Activated CD8-positive, alpha-beta memory T cell treated with anti-CD3 and anti-CD28 coated beads for 48 hours (primary cell): ENCODE measurements at regions not wholly inside any gene's neighbourhood (a gene's known extent, or its start where the extent isn't known, plus 50 kb on each side); places are given as distances from the start of the nearest gene placed in this dataset.

Experiments used
- DNase-seq, 3 experiments: peaks; one replicate each; pipeline ENCODE4 v3.0.0-alpha.2; 2020; ENCODE audit warnings: low read depth in 2 of 3, low spot score in 2 of 3

DNA sequence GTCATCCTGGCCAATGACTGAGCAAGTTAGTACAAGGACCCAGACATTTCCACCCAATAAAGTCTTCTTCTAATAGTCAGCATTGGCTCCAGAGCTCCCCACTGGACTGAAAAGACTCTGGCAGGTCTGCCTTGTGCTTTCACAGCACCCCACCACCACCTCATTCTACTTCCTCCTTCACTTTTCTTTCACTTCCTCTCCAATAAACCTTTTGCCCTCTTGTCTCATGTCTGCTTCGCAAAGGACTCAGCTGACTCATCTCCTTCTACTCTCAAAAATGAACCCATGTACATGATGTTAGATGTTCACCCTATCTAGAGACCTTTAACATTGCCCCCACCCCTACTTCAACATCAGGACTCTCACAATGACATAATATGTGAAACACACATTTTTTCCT is 181.0 kb upstream of the PPP2R3A start:
- no peak for DNase-seq

DNA sequence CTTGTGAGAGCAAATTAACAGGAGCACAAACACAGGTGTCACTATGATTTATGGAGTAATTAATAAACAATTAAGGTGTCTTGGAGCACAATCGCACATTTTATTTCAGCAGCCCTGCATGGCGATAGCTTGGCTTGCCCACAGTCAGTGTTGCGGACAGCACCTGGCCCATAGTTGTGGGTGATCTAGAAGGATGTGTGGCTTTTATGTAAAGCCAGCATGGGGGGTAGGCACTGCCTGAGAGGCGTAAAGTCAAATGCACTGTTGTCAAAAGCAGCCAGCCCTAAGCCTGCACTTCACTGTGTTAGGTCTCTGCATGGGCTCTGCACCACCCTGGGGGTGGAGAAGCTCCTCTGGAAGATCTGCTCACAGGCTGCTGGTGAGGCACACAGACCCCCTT is 177.4 kb upstream of the PPP2R3A start:
- no peak for DNase-seq

- DNase-seq: no peak
These were observed 176.6 kb upstream of the PPP2R3A start for GRCh38 chr3:135788978-135789377.

DNA sequence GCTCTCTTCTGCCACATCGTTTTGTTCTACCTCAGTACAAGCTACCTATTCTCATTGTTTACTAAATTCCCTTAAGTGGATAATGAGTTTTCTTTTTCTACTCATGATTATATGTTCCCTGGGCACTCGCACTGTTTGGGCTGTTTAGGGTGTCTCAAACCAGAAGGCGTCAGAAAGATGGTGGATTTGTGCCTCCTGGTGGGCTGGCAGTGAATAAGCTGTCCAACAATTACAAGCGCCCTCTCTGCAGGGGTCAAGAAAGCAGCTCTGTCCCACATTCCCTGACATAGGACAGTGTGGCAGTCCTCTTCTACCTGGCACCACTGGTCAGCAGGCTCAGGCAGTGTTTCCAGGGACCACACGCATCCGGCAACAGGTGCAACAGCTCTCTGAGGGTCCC is 173.4 kb upstream of the PPP2R3A start:
- no peak for DNase-seq

DNA sequence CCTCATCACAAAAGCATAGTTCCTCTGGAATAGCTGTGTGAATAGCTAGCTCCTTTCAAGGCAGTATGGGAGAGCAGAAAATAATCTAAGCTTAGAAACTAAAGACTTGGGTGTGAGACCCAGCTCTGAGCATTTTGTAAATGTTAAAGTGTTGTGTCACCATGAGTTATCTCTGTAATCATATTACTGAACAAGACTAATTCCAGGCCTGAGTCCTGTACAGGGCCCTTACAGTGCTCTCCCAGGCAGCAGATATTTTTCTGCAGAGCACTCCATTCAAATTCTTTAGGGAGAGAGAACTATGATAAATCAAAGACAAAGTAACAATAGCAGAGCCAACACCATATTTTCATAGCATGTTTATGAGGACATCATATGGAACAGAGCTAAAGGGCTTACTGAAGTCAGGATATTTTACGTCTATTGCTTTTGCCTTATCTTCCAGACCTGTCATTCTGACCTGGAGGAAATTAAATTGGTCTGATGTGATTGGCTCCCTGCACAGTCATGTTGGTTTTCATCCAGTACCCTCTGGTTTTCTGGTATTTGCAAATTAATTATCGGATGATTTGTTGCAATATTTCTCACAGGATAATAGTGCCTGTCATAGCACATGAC is 172.6 kb upstream of the PPP2R3A start:
- no peak for DNase-seq

- no peak for DNase-seq
These were observed 165.4 kb upstream of the PPP2R3A start for GRCh38 chr3:135800071-135800549.

GRCh38 chr3:135801018-135801417 is 164.5 kb upstream of the PPP2R3A start:
- no peak for DNase-seq

DNA sequence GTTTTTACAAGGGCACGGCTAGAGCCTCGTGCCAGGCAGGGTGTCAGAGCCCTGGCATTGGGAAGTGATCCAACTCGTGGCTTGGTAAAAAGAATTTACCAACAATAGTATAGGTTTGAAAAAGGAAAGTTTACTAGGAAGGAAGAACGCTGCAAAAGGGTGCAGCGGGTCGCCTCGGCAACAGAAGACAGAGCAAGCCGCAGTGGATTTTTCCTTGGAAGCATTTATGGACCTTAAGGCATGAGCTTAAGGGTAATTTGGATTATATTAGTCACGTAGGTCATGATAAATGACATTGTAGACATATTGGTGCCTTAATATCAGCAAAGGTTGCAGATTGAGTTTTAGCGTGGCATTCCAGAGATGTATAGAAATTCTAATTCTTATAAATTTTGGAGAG is 163.4 kb upstream of the PPP2R3A start:
- DNase-seq: no peak

DNA sequence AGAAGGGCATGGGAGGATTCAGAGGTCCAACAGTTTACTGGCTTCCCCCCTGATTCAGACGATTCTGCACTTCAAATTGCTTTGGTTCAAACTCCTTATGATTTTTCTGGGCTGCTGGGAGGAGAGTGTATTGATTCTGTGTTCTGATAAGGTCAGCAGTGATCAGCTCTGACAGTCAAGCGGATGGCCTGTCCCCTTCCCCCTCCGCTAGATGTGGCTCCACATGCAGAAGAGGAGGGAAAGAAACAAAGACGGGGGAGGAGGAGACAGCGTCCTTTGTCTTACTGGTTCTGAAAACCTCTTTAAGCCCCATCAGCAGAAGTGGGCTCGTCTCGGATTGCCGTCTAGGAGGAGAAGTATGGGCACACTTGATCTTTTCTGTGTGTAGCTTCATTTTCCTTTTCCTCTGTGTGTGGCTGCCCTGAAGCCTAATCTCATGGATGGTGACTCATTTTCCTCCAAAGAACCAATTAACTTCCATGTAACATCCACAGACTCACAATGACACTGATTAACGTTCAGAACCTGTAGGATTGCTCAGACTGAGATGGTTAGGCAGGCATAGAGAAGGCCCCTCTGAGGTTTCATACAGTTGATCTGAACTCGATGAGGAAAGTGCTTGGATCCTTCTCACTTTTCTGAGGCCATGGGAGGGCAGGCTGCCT is 162.4 kb upstream of the PPP2R3A start:
- no peak for DNase-seq

GRCh38 chr3:135805752-135806151 is 159.8 kb upstream of the PPP2R3A start:
- DNase-seq: no peak

- no peak for DNase-seq
These were observed 159.2 kb upstream of the PPP2R3A start for GRCh38 chr3:135806317-135806716.

GRCh38 chr3:135807879-135808278 is 157.6 kb upstream of the PPP2R3A start:
- no peak for DNase-seq

- DNase-seq: no peak
These were observed 156.4 kb upstream of the PPP2R3A start for GRCh38 chr3:135809021-135809634.

DNA sequence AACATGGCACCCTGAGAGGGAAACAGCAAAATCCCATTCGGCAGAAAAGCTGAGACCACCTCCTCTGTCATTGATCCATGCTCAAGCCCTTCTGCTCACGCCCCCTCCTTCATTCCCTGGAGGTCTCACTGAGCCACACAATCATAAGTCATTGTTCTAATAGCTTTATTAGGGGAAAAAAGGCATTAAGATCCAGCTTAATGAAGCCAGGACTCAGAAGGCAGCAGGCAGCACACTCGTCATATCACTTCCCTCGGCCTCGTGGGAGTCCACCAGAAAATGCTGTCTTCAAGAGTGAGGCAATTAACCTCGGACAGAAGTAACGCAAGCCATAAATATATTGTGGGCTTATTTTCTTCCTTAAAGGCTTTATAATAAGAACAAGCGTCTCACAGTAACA is 153.9 kb upstream of the PPP2R3A start:
- DNase-seq: no peak

GRCh38 chr3:135812057-135812456 is 153.5 kb upstream of the PPP2R3A start:
- no peak for DNase-seq

GRCh38 chr3:135834465-135834864 is 131.1 kb upstream of the PPP2R3A start:
- DNase-seq: no peak

GRCh38 chr3:135837977-135838631 is 127.4 kb upstream of the PPP2R3A start:
- no peak for DNase-seq

DNA sequence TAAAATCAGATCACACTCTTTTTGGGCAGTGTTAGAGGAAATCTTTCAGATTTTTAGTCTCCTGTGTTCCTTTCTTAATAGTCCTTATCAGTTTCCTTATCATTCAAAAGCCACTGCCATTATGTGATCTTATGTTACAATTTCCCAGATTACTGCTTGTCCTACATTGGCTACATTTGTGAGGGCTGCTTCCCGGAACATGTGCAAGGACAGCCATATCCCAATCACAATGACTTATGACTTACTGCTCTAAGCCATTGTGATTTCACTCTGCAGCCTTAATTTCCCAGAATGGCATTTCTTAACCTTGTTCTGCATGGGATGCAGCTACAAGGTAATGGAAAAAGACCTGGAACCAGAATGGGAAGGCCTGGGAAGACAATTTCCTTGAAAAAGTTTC is 125.1 kb upstream of the PPP2R3A start:
- no peak for DNase-seq

DNA sequence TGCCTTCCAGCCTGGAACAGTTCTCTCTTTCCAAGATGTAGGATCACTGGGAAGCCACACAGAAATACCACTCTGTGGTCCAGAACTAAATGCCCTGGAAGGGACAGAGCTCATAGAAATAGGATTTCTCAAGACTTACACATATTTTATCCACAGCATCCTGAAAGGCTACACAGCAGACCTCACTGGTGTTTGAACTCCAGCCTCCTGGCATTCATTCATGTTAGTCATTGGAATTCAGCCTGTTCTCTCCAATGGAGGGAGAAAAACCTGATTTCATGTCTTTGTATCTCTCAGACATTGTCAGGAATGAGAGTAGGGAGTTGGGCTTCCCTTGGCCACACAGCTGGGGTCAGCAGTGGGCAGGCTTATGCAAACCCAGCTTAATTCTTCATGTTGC is 121.1 kb upstream of the PPP2R3A start:
- no peak for DNase-seq

GRCh38 chr3:135848051-135848450 is 117.5 kb upstream of the PPP2R3A start:
- DNase-seq: no peak

- no peak for DNase-seq
These were observed 115.7 kb upstream of the PPP2R3A start for GRCh38 chr3:135849827-135850226.
